Activated CD4-positive, alpha-beta memory T cell treated with anti-CD3 and anti-CD28 coated beads, Interleukin-2, amount 10 ng/mL, durations not matched to agents 7 days and 5 days (primary cell): ENCODE measurements at regions not wholly inside any gene's neighbourhood (a gene's known extent, or its start where the extent isn't known, plus 50 kb on each side); places are given as distances from the start of the nearest gene placed in this dataset.
"Not testable (repeated sequence)": the region's sequence is repeated elsewhere in the genome, so short reads cannot be mapped to it uniquely, and the experiment has no call there.

Experiments
- CTCF ChIA-PET: fragments of 350-600 bp; sonication (Branson Sonifier 250); formaldehyde crosslinking; loops from one replicate; lab custom pipeline; 2021; ENCODE audit warnings: antibody characterized with exemption, inconsistent platforms; lab: Charles Lee
- POLR2A ChIA-PET: fragments of 350-600 bp; sonication (Branson Sonifier 250); formaldehyde crosslinking; loops from one replicate; lab custom pipeline; 2021; ENCODE audit warnings: antibody characterized with exemption; lab: Charles Lee
- DNase-seq: peaks from one replicate; pipeline ENCODE4 v3.0.0-alpha.2; 2020
- H3K27ac Mint-ChIP-seq: one replicate; pipeline ENCODE4 v1.8.0; 2021; ENCODE audit warnings: mild to moderate bottlenecking, mixed read lengths
- H3K27me3 Mint-ChIP-seq: one replicate; pipeline ENCODE4 v1.8.0; 2021; ENCODE audit warnings: mixed read lengths
- H3K36me3 Mint-ChIP-seq: one replicate; pipeline ENCODE4 v1.8.0; 2021; ENCODE audit warnings: low read depth, mixed read lengths
- H3K4me1 Mint-ChIP-seq: one replicate; pipeline ENCODE4 v1.8.0; 2021; ENCODE audit warnings: mixed read lengths
- H3K4me3 Mint-ChIP-seq: one replicate; pipeline ENCODE4 v1.8.0; 2021; ENCODE audit warnings: mild to moderate bottlenecking, mixed read lengths
- H3K9me3 Mint-ChIP-seq: one replicate; pipeline ENCODE4 v1.8.0; 2021; ENCODE audit warnings: mixed read lengths

GRCh38 chr6:8321671-8322404 lies 113.5 kb downstream of the SLC35B3 start:
- ChIA-PET CTCF (no interaction called here), POLR2A (no interaction called here)
- Mint-ChIP-seq H3K4me1 (no peaks in the 10 kb centered on the region), H3K36me3 (no peaks in the 10 kb centered on the region), H3K27ac (no peak overlapping the region), H3K4me3 (no peak overlapping the region), H3K27me3 (no peaks in the 10 kb centered on the region), H3K9me3 (no peaks in the 10 kb centered on the region)
- no peak for DNase-seq

GRCh38 chr6:8315154-8315553 lies 120.2 kb downstream of the SLC35B3 start:
- ChIA-PET POLR2A (no interaction called here), CTCF (no interaction called here)
- peaks cover 8% of the 10 kb centered on the region for H3K9me3 Mint-ChIP-seq
- H3K4me3 Mint-ChIP-seq = no peak overlapping the region
- no peaks in the 10 kb centered on the region for H3K4me1 Mint-ChIP-seq
- H3K27ac Mint-ChIP-seq = no peak overlapping the region
- H3K27me3 Mint-ChIP-seq = no peaks in the 10 kb centered on the region
- no peaks in the 10 kb centered on the region for H3K36me3 Mint-ChIP-seq
- no peak for DNase-seq

GRCh38 chr6:8301502-8301901 lies 133.8 kb downstream of the SLC35B3 start:
- CTCF ChIA-PET = no interaction called here

GRCh38 chr6:8299034-8299433 lies 136.3 kb downstream of the SLC35B3 start:
- Mint-ChIP-seq H3K27me3 (no peaks in the 10 kb centered on the region), H3K4me3 (no peak overlapping the region), H3K4me1 (no peaks in the 10 kb centered on the region), H3K27ac (no peak overlapping the region), H3K9me3 (no peaks in the 10 kb centered on the region), H3K36me3 (no peaks in the 10 kb centered on the region)
- DNase-seq = no peak
- ChIA-PET CTCF (no interaction called here), POLR2A (no interaction called here)

More at GRCh38 chr6:8301502-8301901, 133.8 kb downstream of the SLC35B3 start:
- H3K36me3 Mint-ChIP-seq = no peaks in the 10 kb centered on the region
- no peaks in the 10 kb centered on the region for H3K27me3 Mint-ChIP-seq
- no peaks in the 10 kb centered on the region for H3K9me3 Mint-ChIP-seq
- H3K4me1 Mint-ChIP-seq = no peaks in the 10 kb centered on the region
- H3K4me3 Mint-ChIP-seq = no peak overlapping the region
- no peak for DNase-seq
- no peak overlapping the region for H3K27ac Mint-ChIP-seq
- POLR2A ChIA-PET = no interaction called here

- H3K36me3 Mint-ChIP-seq, H3K27ac Mint-ChIP-seq, POLR2A ChIA-PET, DNase-seq, CTCF ChIA-PET, H3K27me3 Mint-ChIP-seq, H3K4me1 Mint-ChIP-seq, H3K4me3 Mint-ChIP-seq, H3K9me3 Mint-ChIP-seq: not testable (repeated sequence)
Observed at GRCh38 chr6:8282946-8283345, 152.4 kb downstream of the SLC35B3 start.

GRCh38 chr6:8282380-8282779 lies 153.0 kb downstream of the SLC35B3 start:
- DNase-seq = no peak
- no peaks in the 10 kb centered on the region for H3K27me3 Mint-ChIP-seq

GRCh38 chr6:8279041-8279805 lies 156.1 kb downstream of the SLC35B3 start:
- CTCF ChIA-PET = no interaction called here
- Mint-ChIP-seq H3K9me3 (peaks cover 3% of the 10 kb centered on the region), H3K27ac (no peak overlapping the region), H3K36me3 (no peaks in the 10 kb centered on the region), H3K4me3 (no peak overlapping the region), H3K27me3 (no peaks in the 10 kb centered on the region), H3K4me1 (no peaks in the 10 kb centered on the region)
- DNase-seq = no peak
- POLR2A ChIA-PET = no interaction called here

More at GRCh38 chr6:8282380-8282779, 153.0 kb downstream of the SLC35B3 start:
- CTCF ChIA-PET = no interaction called here
- H3K9me3 Mint-ChIP-seq = peaks cover 3% of the 10 kb centered on the region
- H3K27ac Mint-ChIP-seq = no peak overlapping the region
- H3K4me3 Mint-ChIP-seq = no peak overlapping the region
- H3K36me3 Mint-ChIP-seq = no peaks in the 10 kb centered on the region
- H3K4me1 Mint-ChIP-seq = no peaks in the 10 kb centered on the region
- POLR2A ChIA-PET = no interaction called here

GRCh38 chr6:8278562-8278961 lies 156.8 kb downstream of the SLC35B3 start:
- Mint-ChIP-seq H3K27ac (no peak overlapping the region), H3K4me1 (no peaks in the 10 kb centered on the region), H3K4me3 (no peak overlapping the region), H3K9me3 (peaks cover 3% of the 10 kb centered on the region), H3K27me3 (no peaks in the 10 kb centered on the region), H3K36me3 (no peaks in the 10 kb centered on the region)
- DNase-seq = no peak
- ChIA-PET CTCF (no interaction called here), POLR2A (no interaction called here)

- POLR2A ChIA-PET = no interaction called here
- CTCF ChIA-PET = no interaction called here
- H3K27ac Mint-ChIP-seq = no peak overlapping the region
Observed at GRCh38 chr6:8277769-8278168, 157.6 kb downstream of the SLC35B3 start.

GRCh38 chr6:8276148-8276547 lies 159.2 kb downstream of the SLC35B3 start:
- H3K36me3 Mint-ChIP-seq = no peaks in the 10 kb centered on the region
- POLR2A ChIA-PET = no interaction called here
- CTCF ChIA-PET = no interaction called here
- no peaks in the 10 kb centered on the region for H3K4me1 Mint-ChIP-seq
- no peaks in the 10 kb centered on the region for H3K9me3 Mint-ChIP-seq
- no peak overlapping the region for H3K27ac Mint-ChIP-seq
- H3K4me3 Mint-ChIP-seq = no peak overlapping the region
- no peaks in the 10 kb centered on the region for H3K27me3 Mint-ChIP-seq
- no peak for DNase-seq

More at GRCh38 chr6:8277769-8278168, 157.6 kb downstream of the SLC35B3 start:
- DNase-seq = no peak
- H3K36me3 Mint-ChIP-seq = no peaks in the 10 kb centered on the region
- no peak overlapping the region for H3K4me3 Mint-ChIP-seq
- H3K9me3 Mint-ChIP-seq = peaks cover 2% of the 10 kb centered on the region
- H3K27me3 Mint-ChIP-seq = no peaks in the 10 kb centered on the region
- H3K4me1 Mint-ChIP-seq = no peaks in the 10 kb centered on the region

GRCh38 chr6:8275667-8276066 lies 159.7 kb downstream of the SLC35B3 start:
- ChIA-PET POLR2A (no interaction called here), CTCF (no interaction called here)
- no peaks in the 10 kb centered on the region for H3K36me3 Mint-ChIP-seq
- no peaks in the 10 kb centered on the region for H3K27me3 Mint-ChIP-seq
- H3K4me3 Mint-ChIP-seq = no peak overlapping the region
- H3K4me1 Mint-ChIP-seq = no peaks in the 10 kb centered on the region
- DNase-seq = no peak
- H3K27ac Mint-ChIP-seq = no peak overlapping the region
- no peaks in the 10 kb centered on the region for H3K9me3 Mint-ChIP-seq

GRCh38 chr6:8274226-8274625 lies 161.1 kb downstream of the SLC35B3 start:
- CTCF ChIA-PET = no interaction called here
- Mint-ChIP-seq H3K4me3 (no peak overlapping the region), H3K27me3 (no peaks in the 10 kb centered on the region)

GRCh38 chr6:8269872-8270454 lies 165.4 kb downstream of the SLC35B3 start:
- Mint-ChIP-seq H3K4me3 (no peak overlapping the region), H3K36me3 (no peaks in the 10 kb centered on the region), H3K27ac (no peak overlapping the region), H3K9me3 (no peaks in the 10 kb centered on the region), H3K27me3 (no peaks in the 10 kb centered on the region), H3K4me1 (no peaks in the 10 kb centered on the region)
- CTCF ChIA-PET = no interaction called here
- POLR2A ChIA-PET = no interaction called here
- no peak for DNase-seq

More at GRCh38 chr6:8274226-8274625, 161.1 kb downstream of the SLC35B3 start:
- POLR2A ChIA-PET = no interaction called here
- Mint-ChIP-seq H3K9me3 (no peaks in the 10 kb centered on the region), H3K27ac (no peak overlapping the region), H3K36me3 (no peaks in the 10 kb centered on the region), H3K4me1 (no peaks in the 10 kb centered on the region)
- no peak for DNase-seq
